Kidney tubule cell (primary cell): ENCODE measurements at regions not wholly inside any gene's neighbourhood (a gene's known extent, or its start where the extent isn't known, plus 50 kb on each side); places are given as distances from the start of the nearest gene placed in this dataset.

ENCODE experiments used
- DNase-seq: peaks from one replicate; pipeline ENCODE4 v3.0.0-alpha.2; 2018; ENCODE audit warnings: low spot score

DNA sequence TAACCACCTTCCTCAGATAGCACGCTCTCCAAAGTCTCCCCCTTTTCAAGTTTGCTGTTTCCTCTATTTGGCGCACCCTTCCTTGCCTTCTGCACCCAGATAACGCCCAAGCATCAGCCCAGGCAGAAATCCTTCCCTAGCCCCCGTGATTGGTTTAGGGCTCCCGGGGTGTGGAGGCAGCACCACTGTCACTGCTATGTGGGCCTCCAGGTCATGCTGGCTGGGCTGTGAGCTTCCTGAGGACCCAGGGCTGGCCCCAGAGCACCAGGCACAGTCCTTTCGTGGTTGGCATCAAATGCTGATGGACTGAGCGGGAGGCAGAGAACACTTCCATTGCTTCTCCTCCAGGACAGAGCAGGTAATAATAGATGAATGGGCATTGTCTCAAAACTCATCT is 311.4 kb downstream of the BCL11B start:
- DNase-seq: no peak

DNA sequence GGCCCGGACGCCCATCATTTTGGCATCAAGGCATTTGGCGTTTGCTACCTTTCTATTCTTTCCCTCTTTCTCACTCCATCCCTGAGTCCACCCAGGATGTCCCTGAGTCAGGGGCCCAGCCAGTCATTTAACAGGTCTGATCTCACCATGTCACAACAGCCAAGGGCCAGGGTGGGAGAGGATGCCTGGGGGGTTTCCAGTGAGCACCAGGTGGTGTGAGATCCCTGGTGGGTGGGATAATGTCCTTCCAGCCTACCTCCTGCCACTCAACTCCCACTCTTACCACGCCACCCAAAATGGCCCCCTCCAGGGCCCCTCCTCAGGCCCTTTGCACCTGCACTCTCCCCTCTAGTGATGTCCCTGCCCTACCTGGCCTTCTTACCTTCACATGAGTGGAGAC is 310.8 kb downstream of the BCL11B start:
- DNase-seq: no peak

DNA sequence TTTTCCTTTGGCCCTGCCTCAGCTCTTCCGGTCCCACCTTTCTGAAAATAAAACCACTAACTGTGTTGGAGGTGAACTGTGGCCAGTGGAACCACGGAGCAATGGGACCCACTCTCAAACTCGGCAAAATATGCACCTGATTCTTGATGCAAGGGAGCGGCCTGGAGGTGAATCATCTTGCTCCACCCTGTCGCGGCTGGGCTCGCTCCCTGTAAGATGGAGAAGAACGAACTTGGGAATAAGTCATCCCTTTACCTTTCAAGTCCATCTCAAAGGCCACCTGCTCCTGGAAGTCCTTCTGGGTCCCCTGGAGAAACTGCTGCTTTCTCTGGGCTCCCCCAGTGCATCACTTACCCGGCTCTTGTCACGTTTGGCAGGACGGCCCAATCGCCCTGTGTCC is 309.9 kb downstream of the BCL11B start:
- DNase-seq: no peak

DNA sequence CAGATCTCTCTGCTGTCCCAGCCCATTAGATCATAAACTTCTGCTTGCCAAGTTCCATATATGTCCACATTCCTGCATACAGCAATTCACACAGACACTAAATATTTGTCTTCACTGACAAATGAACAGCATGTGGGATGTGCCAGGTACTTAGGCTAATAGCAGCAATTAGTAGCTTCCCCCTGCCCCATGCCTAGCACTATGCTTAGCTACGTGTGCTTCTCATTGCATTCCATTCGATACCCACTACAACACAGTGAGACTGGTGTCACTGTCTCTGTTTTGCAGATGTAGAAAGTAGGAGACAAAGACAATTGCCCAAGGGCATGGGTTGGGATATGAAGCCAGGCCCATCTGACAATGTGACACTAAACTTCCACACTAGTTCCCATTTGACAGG is 308.4 kb downstream of the BCL11B start:
- no peak for DNase-seq

DNA sequence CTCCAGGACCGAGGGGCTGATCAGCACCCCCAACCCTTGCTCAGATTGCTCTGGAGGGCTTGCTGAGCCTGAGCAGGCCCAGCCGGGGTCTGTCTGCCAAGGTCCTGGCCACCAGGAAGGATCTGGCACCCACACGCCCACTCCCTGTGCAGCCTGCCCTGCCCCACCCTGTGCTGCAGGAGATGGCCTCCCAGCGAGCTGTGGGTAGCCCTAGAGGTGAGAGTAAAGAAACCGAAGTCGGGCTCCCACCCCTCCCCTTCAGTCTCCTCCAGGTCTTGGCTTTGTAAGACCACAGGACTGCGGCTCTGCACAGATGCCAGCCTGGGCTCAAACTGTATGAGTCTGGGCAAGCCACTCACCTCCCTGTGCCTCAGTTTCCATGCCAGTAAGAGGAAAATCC is 307.8 kb downstream of the BCL11B start:
- no peak for DNase-seq

DNA sequence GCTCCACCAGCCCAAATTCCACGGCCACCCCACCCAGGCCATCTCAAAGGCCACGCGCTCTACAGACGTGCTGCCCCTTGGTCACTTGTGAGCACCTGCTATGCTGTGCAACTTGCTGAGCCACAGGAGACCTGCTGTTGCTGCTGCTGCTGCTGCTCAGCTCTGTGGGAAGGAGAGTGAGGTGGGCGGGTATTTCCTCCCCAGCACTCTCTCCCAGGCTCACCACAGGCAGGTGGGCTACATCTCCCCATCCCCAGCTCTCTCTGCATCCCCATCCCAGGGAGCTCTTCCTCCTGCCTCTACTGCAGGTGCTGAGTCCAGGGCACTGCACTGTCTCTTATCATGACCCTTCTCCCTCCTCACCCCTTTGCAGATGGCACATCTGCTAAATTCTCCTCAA is 306.9 kb downstream of the BCL11B start:
- no peak for DNase-seq

DNA sequence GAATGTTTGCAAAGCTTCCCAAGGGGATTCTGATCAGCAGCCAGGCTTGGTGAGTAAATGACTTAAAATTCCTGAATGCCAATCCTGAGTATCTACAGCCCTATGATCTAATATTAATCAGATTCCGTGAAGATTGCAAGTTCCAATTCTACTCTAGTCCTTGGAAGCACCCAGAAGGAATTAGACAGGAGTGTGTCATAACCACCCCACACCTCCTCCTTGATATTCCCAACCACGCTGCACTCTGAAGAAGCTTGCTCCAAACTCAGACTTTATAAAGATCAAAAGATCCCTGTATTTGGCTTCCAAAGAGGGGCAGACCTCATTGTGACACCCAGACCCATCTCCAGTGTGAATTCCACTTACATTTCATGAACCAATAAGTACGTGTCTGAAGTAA is 306.0 kb downstream of the BCL11B start:
- no peak for DNase-seq

DNA sequence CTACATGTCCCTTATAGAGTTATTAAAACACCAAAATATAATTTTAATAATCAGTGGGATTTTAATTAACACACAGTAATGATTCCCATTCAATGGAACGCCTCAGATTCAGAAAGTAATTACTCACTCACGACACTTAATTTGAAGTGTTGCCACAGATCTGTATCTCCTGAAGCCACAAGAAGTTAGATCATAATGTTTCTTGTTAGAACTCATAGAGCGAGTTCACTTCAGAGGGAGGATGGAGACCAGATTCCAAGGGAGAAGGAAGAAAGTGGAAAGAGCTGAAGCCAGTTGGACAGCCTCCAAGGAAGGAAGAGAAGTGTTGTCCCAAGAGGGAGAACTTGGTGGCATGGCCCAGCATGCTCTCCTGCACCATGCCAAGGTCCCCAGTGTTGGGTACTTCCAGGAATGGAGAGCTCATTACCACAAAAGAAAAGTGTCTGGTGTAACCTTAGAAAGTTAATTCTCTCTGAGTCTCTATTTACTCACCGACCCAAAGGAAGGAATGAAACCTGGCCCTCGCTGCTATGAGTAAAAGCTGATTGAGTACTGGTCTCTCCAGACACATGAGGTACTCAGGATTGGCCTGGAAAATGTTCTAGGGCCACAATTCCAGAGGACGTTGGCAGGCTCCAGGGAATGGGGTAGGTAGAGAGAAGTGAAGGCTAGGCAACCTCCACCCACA is 305.4 kb downstream of the BCL11B start:
- DNase-seq: no peak

DNA sequence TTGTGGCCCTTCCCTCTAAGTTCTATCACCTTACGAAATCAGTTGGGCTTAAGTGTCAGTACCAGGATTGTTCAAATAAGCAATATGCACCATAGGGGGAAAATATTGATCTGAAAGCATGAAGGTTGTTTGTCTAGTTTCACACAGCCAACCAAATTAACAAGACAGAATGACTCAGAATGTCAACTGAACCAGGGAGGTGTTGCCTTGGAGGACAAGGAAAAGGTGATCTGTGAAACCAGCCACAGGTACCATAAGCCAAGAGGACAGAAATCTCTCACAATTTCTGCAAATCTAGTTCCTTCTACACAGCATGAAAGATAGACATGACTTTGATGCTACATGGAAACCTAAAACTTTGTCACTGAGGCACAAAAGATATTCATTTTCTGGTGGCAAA is 297.9 kb downstream of the BCL11B start:
- DNase-seq: no peak

DNA sequence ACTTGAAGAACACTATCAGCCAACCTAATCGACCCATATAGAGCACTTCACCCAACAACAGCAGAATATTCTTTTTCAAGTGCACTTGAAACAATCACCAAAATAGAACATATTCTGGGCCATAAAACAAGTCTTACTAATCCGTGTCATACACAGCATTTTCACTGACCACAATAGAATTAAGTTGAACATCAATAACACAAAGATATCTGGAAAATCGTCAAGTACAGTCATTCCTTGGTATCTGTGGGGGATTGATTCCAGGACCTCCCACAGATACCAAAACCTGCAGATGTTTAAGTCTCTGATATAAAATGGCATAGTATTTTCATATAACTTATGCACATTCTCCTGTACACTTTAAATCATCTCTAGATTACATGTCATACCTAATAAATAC is 295.7 kb downstream of the BCL11B start:
- DNase-seq: no peak

DNA sequence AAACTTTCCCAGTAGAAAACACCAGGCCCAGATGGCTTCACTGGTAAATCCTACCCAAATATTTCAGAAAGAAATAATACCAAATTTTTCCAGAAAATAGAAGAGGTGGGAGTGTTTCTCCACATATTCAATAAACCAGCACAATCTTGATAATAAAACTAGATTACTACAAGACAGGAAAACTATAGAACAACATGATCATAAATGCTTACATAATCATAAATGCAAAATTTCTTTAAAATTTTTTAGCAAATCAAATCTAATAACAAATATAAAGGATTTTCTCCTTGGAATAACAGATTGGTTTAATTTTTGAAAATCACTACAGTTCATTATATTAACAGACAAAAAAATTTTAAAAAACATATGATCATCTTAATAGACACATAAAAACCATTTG is 294.5 kb downstream of the BCL11B start:
- no peak for DNase-seq

DNA sequence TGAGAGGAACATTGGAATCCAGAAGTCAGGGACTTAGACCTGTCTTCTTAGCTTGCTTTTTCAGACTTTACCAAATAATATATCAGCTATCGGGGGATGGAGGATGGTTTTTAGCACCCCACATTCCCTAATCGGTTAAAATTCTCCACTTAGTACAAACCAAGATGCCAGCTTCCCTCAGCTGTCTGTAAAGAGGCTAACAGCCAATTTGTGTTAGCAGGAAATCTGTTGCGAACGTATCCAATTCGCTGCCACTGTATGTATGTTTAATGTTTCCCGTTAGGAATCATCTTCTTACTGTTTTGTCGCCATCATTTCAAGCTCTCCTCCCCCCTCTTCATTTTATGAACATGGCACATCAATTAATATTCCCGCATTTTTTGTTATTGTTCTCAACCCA is 289.0 kb downstream of the BCL11B start:
- DNase-seq: no peak

DNA sequence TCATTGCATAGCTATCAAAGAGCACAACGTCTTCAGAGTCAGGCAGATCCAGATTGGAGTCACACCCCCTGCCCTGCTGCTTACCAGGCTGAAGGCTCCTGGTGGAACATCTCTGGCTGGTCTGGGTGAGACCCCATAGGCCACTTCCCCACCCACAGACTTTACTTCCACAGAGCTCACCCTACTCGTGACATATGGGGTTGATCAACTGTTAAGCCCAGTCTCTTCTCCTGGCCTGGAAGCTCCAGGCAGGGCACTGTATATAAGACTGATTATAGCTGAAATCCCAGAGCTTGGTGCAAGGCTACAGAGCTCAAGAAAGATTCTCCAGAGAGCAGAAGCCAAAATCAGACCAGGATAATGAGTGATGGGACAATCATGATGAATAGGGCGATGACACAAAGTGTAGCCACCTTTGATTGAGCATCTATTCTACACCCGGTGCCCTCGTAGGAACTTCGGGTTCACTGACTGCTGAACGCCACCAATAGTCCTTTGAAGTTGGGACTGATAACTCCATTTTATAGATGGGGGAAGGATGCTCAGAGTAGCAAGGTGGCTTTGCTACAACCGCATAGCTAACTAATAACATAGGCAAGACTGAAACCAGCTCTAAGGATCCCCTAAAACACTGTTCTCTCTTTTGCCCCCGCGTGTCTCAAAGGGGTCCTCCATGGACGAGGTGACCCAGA is 287.8 kb downstream of the BCL11B start:
- DNase-seq: no peak

DNA sequence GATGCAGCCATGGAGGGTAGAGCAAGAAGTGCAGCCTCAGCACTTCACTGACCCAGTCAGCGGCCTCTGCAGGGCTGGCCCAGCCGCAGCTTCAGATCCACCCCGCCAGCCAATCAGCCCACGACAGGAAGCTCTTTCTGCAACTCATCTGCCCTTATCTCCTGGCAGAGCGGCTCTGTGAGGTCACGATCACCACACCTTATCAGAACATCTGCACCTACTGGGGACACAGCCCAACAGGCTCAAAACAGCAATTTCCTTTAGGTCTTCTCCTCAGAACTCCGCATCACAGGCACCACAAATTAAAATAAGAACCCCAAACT is 287.3 kb downstream of the BCL11B start:
- no peak for DNase-seq

DNA sequence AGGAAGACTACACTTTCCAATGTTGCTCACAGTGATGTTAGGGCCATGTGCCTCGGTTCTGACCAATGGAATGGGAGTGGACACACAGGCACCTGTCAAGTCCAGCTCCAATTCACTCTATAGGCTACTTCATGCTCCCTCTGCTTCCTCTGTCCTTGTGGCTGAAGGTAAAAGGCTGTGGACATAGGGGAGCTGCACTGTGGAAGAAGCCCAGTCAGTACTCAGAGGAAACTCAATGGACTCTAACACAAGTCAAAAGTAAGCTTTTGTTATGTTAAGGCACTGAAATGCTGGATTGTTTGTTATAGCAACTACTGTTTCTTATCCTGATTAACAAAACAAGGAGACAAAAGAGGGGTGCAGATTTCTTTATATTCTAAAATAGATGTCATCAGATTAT is 278.2 kb downstream of the BCL11B start:
- no peak for DNase-seq

DNA sequence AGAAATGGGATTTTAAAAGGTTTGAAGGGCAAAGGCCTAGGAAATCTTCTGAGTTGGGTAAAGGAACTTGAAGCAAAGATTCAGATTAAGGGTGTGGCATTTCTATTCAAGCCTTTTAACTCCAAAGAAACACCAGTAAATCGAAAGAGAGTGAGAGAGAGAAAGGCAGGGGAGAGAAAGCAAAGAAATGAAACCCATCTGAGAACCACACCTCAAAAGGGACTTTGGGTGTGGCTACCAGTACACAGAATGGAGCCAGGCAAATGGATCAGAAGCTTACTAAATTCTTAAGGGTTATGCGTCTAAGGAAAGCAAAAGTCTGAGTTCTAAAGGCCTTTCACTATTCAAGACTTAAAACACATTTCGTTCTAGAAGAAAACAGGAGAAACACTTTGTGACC is 277.4 kb downstream of the BCL11B start:
- DNase-seq: no peak

DNA sequence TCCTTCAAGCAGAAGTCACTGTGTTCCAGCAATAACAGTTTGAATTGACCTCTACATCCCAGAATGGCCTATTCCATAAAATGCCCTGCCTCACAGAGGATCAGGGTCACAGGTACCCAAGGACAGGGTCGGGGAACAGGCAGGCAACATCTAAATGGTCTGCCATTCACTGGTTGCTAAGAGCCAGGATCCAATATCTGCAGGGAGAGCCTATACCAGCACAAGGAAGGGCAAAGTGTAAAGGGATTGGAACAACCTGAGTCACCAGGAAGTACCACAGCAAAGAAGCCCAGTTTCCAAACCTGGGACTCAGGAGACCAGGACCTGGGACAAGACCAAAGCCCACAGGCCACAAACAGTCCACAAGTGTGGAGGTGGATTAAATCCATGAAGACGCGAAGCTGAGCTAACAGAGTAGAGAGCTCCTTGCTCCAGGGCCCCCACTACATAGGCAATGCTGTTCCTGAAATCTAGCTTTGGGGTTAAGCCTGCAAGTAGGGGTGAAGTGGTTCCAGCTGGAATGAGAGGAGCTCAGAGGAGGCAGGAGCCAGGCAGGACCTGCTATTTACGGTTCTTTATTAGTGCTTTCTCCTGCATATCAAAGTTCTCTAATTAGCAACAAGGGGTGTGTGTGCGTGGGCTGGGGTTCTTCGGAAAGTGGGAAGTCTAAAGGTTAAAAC is 274.3 kb downstream of the BCL11B start:
- no peak for DNase-seq

DNA sequence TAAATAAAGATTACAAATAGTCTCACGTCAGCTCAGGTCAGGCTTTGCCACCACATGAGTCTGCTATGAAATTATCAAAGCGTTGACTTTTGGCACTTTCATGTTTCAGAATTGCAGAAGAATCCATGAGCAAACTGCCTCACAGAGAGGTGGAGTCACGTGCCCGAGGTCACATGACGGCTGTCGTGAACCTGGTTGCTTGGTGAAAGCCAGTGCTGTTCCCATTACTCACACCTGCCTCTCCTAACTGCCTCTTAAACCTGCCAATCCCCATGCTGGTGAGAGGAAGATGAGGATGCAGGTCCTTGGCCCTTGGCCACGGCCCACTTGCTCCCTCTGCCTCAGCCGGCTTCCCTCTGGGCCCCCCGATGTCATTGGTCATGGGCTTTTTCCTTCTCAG is 272.7 kb downstream of the BCL11B start:
- no peak for DNase-seq

DNA sequence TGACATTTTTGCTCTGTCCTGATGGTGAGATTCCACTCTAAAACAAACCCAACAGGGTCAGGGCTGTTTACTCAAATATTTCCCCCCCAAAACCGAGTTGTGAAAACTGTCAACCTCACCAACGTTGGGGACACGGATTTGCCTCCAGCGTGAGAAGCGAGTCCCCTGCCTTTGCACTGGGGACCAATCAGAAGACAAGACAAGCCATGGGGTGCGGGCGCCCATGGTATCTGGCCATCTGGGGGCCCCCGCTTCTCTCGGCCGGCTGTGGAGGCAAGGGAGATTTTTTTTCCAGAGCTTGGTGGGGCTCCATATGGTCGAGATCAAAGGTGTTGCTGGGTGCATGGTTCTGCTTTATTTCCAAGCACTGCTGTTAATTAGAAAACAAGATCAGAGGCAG is 272.1 kb downstream of the BCL11B start:
- no peak for DNase-seq

DNA sequence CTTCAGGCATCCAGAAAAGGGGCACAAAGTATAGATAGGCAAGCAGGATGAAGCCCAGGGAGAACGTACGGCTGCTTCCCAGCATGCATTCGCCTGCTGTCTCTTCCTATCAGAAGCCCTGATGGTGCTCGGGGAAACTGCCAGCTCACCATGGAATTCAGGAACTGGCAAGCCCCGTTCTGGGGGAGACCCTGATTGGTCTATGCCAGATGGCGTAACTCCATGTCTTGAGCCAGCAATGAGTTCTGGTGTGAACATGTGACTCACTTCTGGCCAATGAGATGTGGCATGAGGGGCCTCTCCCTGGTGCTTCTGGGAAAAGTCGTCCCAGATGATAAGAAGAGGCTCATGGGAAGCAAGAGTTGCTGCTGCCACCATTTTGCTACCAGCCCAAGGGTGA is 270.8 kb downstream of the BCL11B start:
- no peak for DNase-seq

DNA sequence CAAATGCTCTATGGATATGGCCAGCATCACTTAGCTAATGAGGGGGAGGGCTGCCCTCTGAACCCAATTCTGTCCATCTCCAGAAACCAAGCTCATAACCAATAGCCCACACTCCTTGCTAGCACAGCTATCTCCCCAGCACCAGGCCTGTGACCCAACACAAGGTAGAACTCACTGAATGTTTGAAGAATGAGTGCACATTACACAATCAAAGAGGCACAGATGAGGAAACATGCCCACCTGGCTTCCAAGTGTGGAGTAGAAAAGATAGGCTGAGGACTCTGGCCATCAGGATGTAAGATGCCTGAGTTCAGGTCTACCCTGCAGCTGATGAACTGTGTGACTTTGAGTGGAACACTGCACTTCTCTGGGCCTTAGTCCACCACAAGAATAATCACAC is 268.4 kb downstream of the BCL11B start:
- DNase-seq: no peak

DNA sequence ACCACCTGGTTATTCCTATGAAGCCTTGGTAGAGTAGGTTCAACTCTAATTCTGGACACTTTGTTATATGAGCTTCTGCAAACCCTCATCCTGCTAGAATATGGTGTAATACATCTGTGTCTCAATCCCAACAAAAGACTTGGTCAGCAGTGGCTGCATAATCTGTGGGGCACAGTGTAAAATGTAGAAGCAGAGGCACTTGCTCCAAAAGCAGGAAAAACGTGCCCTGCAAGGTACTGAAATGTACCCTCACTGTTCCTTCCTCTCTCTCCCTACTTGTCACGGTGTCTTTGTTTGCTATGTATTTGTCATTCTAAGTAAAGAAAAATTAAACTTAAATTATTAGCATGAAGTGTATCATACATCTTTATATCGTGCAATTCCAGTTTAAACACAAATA is 267.9 kb downstream of the BCL11B start:
- DNase-seq: no peak

DNA sequence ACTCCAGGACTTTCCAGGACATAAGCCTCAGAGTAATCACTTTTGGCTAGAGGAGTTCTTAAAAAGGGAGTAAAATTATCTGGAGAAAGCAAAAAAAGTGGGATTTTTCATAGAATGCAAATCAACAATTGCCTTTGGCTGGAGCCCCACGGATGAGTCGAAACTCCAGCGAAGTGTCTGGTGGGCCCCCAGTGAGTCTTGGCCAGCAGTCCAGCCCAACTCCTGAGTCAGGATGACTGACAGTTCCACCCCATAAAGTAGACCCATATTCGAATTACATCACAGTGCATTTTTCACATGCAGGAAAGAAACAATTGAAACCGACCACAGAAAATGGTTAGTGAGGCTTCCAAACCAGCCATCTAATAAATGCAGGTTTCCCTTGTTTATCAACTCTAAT is 265.7 kb downstream of the BCL11B start:
- DNase-seq: no peak

DNA sequence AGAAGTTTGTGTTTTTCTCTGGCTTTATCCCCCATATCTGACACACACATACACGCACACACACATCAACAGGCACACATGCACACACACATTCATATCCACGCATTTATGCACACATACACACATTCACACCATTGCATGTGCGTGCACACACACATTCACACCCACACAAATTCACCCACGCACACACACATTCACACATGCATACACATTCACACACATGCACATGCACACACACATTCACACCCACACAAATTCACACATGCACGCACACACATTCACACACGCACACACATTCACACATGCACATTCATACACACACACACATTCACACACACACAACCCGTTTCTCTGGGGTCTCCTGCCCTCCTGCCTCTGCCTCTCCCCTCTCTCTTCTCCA is 264.2 kb downstream of the BCL11B start:
- DNase-seq: no peak
